HepG2 (cell line): ENCODE measurements at regions not wholly inside any gene's neighbourhood (a gene's known extent, or its start where the extent isn't known, plus 50 kb on each side); places are given as distances from the start of the nearest gene placed in this dataset.

Source experiments
- ATAC-seq: fragments of 200-7000 bp; cut with Tn5 transposase; 3 replicates; pipeline ENCODE4 v1.9.1; 2020; ENCODE audit warnings: mild to moderate bottlenecking, moderate library complexity
- BruUV-seq: library from RNA; stranded (reverse); fragments of 400-500 nt; replicated peaks from 2 replicates; lab custom pipeline; 2021; lab: Mats Ljungman, UMichigan
- CTCF ChIA-PET: fragments of 300-600 bp; formaldehyde crosslinking; extraction: SDS; loops from one replicate; lab custom pipeline; 2021; ENCODE audit warnings: low total read pairs, inconsistent platforms, low intra/inter-chr PET ratio; lab: Yijun Ruan, JAX
- POLR2A ChIA-PET: fragments of 350-600 bp; sonication (Branson Sonifier 250); formaldehyde crosslinking; loops from one replicate; lab custom pipeline; 2020; ENCODE audit warnings: antibody characterized with exemption, inconsistent platforms; lab: Yijun Ruan, JAX
- DNase-seq: peaks from one replicate; pipeline ENCODE4 v3.0.0-alpha.2; 2015; ENCODE audit warnings: low spot score
- FAIRE-seq: peaks from 3 replicates; lab custom pipeline; 2011; peaks lifted over from hg19 to GRCh38; lab: Jason Lieb, UNC
- H2AFZ ChIP-seq: one replicate; pipeline ENCODE4 v1.6.1; 2011; ENCODE audit warnings: low read length, inconsistent platforms
- H3K27ac ChIP-seq: fragments of 300-600 bp; 3 replicates; pipeline ENCODE4 v1.8.0; 2011; ENCODE audit warnings: mixed run types, mild to moderate bottlenecking, mixed read lengths, low read length, inconsistent platforms; ENCODE audit not compliant: insufficient read depth; ENCODE audit errors: extremely low read length
- H3K27me3 ChIP-seq, 2 experiments: fragments of 200-600 bp in 1 of 2; 2 replicates in 1 of 2; 3 replicates in 1 of 2; pipeline versions ENCODE4 v1.6.0 to v1.8.0; 2011; ENCODE audit warnings: low read length in 2 of 2, mild to moderate bottlenecking in 2 of 2, moderate library complexity in 2 of 2, inconsistent platforms in 1 of 2; ENCODE audit not compliant: insufficient read depth in 2 of 2, control insufficient read depth in 1 of 2
- H3K36me3 ChIP-seq, 2 experiments: fragments of 200-600 bp in 1 of 2; replicated peaks in 1 of 2; 2 replicates in 1 of 2; 3 replicates in 1 of 2; pipeline versions ENCODE4 v1.5.1 to v1.8.0; 2011; ENCODE audit warnings: low read length in 2 of 2, inconsistent platforms in 1 of 2; ENCODE audit not compliant: insufficient read depth in 2 of 2, control insufficient read depth in 1 of 2
- H3K4me1 ChIP-seq: 2 replicates; pipeline ENCODE4 v1.5.1; 2012; ENCODE audit warnings: low read length, inconsistent platforms; ENCODE audit not compliant: insufficient read depth
- H3K4me2 ChIP-seq: 2 replicates; pipeline ENCODE4 v1.6.0; 2011; ENCODE audit warnings: low read depth, low read length, inconsistent platforms
- H3K4me3 ChIP-seq, 3 experiments: fragments of 200-600 bp in 1 of 3; sonication (generic), shearing (Covaris generic) in 1 of 3; replicated peaks in 1 of 3; 2 replicates each; pipeline ENCODE4 v1.5.1; 2011 to 2016; ENCODE audit warnings: low read length in 3 of 3, inconsistent platforms in 2 of 3, low read depth in 2 of 3, mild to moderate bottlenecking in 2 of 3, control low read depth in 1 of 3, mixed read lengths in 1 of 3; ENCODE audit not compliant: insufficient read depth in 1 of 3
- H3K79me2 ChIP-seq: one replicate; pipeline ENCODE4 v1.6.1; 2011; ENCODE audit warnings: low read length, inconsistent platforms; ENCODE audit not compliant: insufficient read depth
- H3K9ac ChIP-seq: 2 replicates; pipeline ENCODE4 v1.6.0; 2011; ENCODE audit warnings: mild to moderate bottlenecking, low read depth, low read length, inconsistent platforms; ENCODE audit not compliant: insufficient read depth
- H3K9me3 ChIP-seq: 2 replicates; pipeline ENCODE4 v1.5.1; 2012; ENCODE audit warnings: mild to moderate bottlenecking, low read length
- H4K20me1 ChIP-seq: 2 replicates; pipeline ENCODE4 v1.6.0; 2011; ENCODE audit warnings: inconsistent platforms, mild to moderate bottlenecking, low read length, moderate library complexity; ENCODE audit not compliant: insufficient read depth
- AGO1 ChIP-seq: fragments of 200-400 bp; formaldehyde crosslinking; IDR thresholded peaks from 2 replicates; pipeline ENCODE4 v1.6.1; 2017; ENCODE audit warnings: mild to moderate bottlenecking, low read depth, low read length, moderate library complexity; ENCODE audit not compliant: poor library complexity, severe bottlenecking
- ARID3A ChIP-seq: IDR thresholded peaks from 2 replicates; pipeline ENCODE4 v1.6.1; 2012; ENCODE audit warnings: low read depth, low read length, improper control_type of control experiment
- RNF219 ChIP-seq: sonication (generic); formaldehyde crosslinking; IDR thresholded peaks from 2 replicates; pipeline ENCODE4 v1.5.0; 2020; ENCODE audit warnings: mild to moderate bottlenecking, missing genetic modification reagents
- ZFP1 ChIP-seq: IDR thresholded peaks from 2 replicates; pipeline ENCODE4 v1.6.1; 2016
- ZNF160 ChIP-seq: sonication (generic); formaldehyde crosslinking; IDR thresholded peaks from 2 replicates; pipeline ENCODE4 v1.8.0; 2022; ENCODE audit warnings: mild to moderate bottlenecking, inconsistent platforms, missing genetic modification reagents
- ZNF709 ChIP-seq: sonication (generic); formaldehyde crosslinking; IDR thresholded peaks from 2 replicates; pipeline ENCODE4 v1.5.0; 2020; ENCODE audit warnings: mild to moderate bottlenecking, missing genetic modification reagents
- ZSCAN30 ChIP-seq: sonication (generic); formaldehyde crosslinking; IDR thresholded peaks from 2 replicates; pipeline ENCODE4 v1.5.0; 2020; ENCODE audit warnings: mild to moderate bottlenecking, missing genetic modification reagents
- ZSCAN5A ChIP-seq: sonication (generic); formaldehyde crosslinking; IDR thresholded peaks from 2 replicates; pipeline ENCODE4 v1.8.0; 2022; ENCODE audit warnings: mild to moderate bottlenecking, missing genetic modification reagents, borderline replicate concordance
- ZZZ3 ChIP-seq: sonication (generic); formaldehyde crosslinking; IDR thresholded peaks from 2 replicates; pipeline ENCODE4 v1.4.0; 2020; ENCODE audit warnings: missing genetic modification reagents, mild to moderate bottlenecking, borderline replicate concordance
- WGBS: methylation state at CpG from one replicate; pipeline ENCODE4 v1.1.6; 2017; ENCODE audit warnings: low lambda C conversion rate; 5-methylcytosine and 5-hydroxymethylcytosine counted together
- in situ Hi-C: cut with HindIII; loops from 2 replicates; pipeline ENCODE4 v1.10.0; 2017; ENCODE audit warnings: low pct_unique_long_range_greater_than_20kb; ENCODE audit not compliant: extremely low pct_ligation_motif_present
- intact Hi-C: fragments of 100-400 bp; cut with micrococcal nuclease; formaldehyde crosslinking; loops from one replicate; pipeline ENCODE4 v1.10.0; 2022; ENCODE audit not compliant: unreplicated experiment
- TF ChIP-seq, protein P1 (sequence below): sonication (generic); formaldehyde crosslinking; IDR thresholded peaks from 2 replicates; pipeline ENCODE4 v1.5.1; 2020; ENCODE audit warnings: missing genetic modification reagents, mild to moderate bottlenecking, borderline replicate concordance

DNA sequence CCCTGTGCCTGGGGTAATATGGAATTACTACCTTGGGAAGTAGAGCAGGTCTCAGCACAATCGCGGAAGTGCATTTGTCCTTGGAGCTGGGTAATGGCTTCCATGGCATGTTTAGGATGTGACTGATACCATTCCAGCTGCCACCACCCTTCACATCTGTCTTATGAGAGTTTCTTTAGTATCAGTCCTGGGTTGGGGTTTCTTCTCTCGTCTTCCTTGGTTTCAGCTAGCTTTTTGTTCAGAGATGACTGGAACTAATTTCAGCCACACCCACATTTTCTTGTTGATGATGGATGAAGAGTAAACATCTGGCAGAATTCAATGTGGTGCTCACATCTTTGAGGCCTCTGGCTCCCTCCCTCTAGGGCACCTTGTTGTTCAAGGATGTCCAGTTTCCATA is 212.9 kb upstream of the SOX21 start (continued):
- TF ChIP-seq ZSCAN5A (CRISPR knock-in tag) (no peak), ZZZ3 (CRISPR knock-in tag) (no peak)

GRCh38 chr13:94921181-94921580 is 208.8 kb upstream of the SOX21 start:
- peaks cover 0 to 9% of the 10 kb centered on the region in 2 experiments; a peak in 1 of 5 replicates for H3K27me3 ChIP-seq
- in situ Hi-C loops = no loop called here
- 0% methylated on average over 4 of the region's 4 CpGs for WGBS
- H2AFZ ChIP-seq = no peak overlapping the region
- H3K36me3 ChIP-seq = no peaks in the 10 kb centered on the region
- FAIRE-seq (no peak), DNase-seq (no peak), ATAC-seq (no peak)
- no peak overlapping the region for H3K4me2 ChIP-seq
- no peaks in the 10 kb centered on the region for H4K20me1 ChIP-seq
- no peak overlapping the region for H3K9ac ChIP-seq
- BruUV-seq = no TSS peak
- no peaks in the 10 kb centered on the region for H3K79me2 ChIP-seq
- TF ChIP-seq ZNF160 (CRISPR knock-in tag) = no peak
- TF ChIP-seq ZFP1 (CRISPR knock-in tag) = no peak
- TF ChIP-seq ARID3A = no peak
- TF ChIP-seq RNF219 (CRISPR knock-in tag) = no peak
- TF ChIP-seq ZSCAN30 (CRISPR knock-in tag) = no peak
- no peak for TF ChIP-seq ZNF709 (CRISPR knock-in tag)
- TF ChIP-seq, protein P1, sequence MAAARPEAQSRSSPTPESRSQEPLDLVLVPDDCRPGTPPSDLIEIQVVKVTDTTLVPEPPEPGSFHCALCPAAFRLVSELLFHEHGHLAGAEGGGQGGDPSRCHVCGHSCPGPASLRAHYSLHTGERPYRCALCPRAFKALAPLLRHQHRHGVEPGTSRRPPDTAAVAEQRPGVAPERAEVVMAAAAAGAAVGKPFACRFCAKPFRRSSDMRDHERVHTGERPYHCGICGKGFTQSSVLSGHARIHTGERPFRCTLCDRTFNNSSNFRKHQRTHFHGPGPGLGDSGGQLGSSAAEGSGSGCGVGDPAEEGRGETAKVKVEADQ (CRISPR knock-in tag) = no peak
- no peak for TF ChIP-seq AGO1
- POLR2A ChIA-PET = no interaction called here
- H3K27ac ChIP-seq = no peak overlapping the region
- no peaks in the 10 kb centered on the region for H3K4me1 ChIP-seq
- H3K9me3 ChIP-seq = no peaks in the 10 kb centered on the region
- CTCF ChIA-PET = no interaction called here
- intact Hi-C loops = no loop called here
- H3K4me3 ChIP-seq = no peak overlapping the region
